ENCODE measurements at regions not wholly inside any gene's neighbourhood (a gene's known extent, or its start where the extent isn't known, plus 50 kb on each side); places are given as distances from the start of the nearest gene placed in this dataset.
"Not testable (repeated sequence)": the region's sequence is repeated elsewhere in the genome, so short reads cannot be mapped to it uniquely, and the experiment has no call there.

GRCh38 chr1:117314951-117315350 lies 52.3 kb upstream of the MAN1A2 start:
- not testable (repeated sequence) for ATAC-seq

GRCh38 chr1:117313555-117313954 lies 53.7 kb upstream of the MAN1A2 start:
- ATAC-seq, result no peak
- TF ChIP-seq ZFP3 (CRISPR knock-in tag; IDR thresholded peaks at IDR 0.05) (no peak), ESRRG (CRISPR knock-in tag; IDR thresholded peaks at IDR 0.05) (no peak), GLIS3 (CRISPR knock-in tag; IDR thresholded peaks at IDR 0.05) (no peak), OSR1 (CRISPR knock-in tag; IDR thresholded peaks at IDR 0.05) (no peak)

GRCh38 chr1:117312453-117313138 lies 54.7 kb upstream of the MAN1A2 start:
- ATAC-seq, result peak; percentile 80
- no peak for TF ChIP-seq POU6F1 (CRISPR knock-in tag; IDR thresholded peaks at IDR 0.05; ENCODE audit: borderline replicate concordance, low read depth)
- TF ChIP-seq ZC3H10 (CRISPR knock-in tag; IDR thresholded peaks at IDR 0.05), result no peak
- no peak for TF ChIP-seq PPARA (CRISPR knock-in tag; IDR thresholded peaks at IDR 0.05; ENCODE audit: borderline replicate concordance)
- no peak for TF ChIP-seq PATZ1 (CRISPR knock-in tag; IDR thresholded peaks at IDR 0.05; ENCODE audit: borderline replicate concordance)
- TF ChIP-seq CREB5 (CRISPR knock-in tag; IDR thresholded peaks at IDR 0.05; ENCODE audit: low read depth), result no peak
- no peak for TF ChIP-seq CSRNP3 (CRISPR knock-in tag; IDR thresholded peaks at IDR 0.05)
- no peak for TF ChIP-seq TCF4 (CRISPR knock-in tag; IDR thresholded peaks at IDR 0.05; ENCODE audit: borderline replicate concordance)
- TF ChIP-seq BACH2 (CRISPR knock-in tag; IDR thresholded peaks at IDR 0.05; ENCODE audit: borderline replicate concordance), result no peak
- no peak for TF ChIP-seq OSR1 (CRISPR knock-in tag; IDR thresholded peaks at IDR 0.05)
- no peak for TF ChIP-seq TSHZ2 (CRISPR knock-in tag; IDR thresholded peaks at IDR 0.05)
- no peak for TF ChIP-seq ISL1 (CRISPR knock-in tag; IDR thresholded peaks at IDR 0.05)

- ATAC-seq, result no peak
- TF ChIP-seq ZC3H10 (CRISPR knock-in tag; IDR thresholded peaks at IDR 0.05), result no peak
- TF ChIP-seq CSRNP3 (CRISPR knock-in tag; IDR thresholded peaks at IDR 0.05), result no peak
- TF ChIP-seq ZFP30 (CRISPR knock-in tag; IDR thresholded peaks at IDR 0.05), result no peak
- no peak for TF ChIP-seq POU6F1 (CRISPR knock-in tag; IDR thresholded peaks at IDR 0.05; ENCODE audit: borderline replicate concordance, low read depth)
- no peak for TF ChIP-seq ZNF70 (CRISPR knock-in tag; IDR thresholded peaks at IDR 0.05)
- TF ChIP-seq SNAI2 (CRISPR knock-in tag; IDR thresholded peaks at IDR 0.05), result no peak
- no peak for TF ChIP-seq BACH2 (CRISPR knock-in tag; IDR thresholded peaks at IDR 0.05; ENCODE audit: borderline replicate concordance)
- no peak for TF ChIP-seq TCF4 (CRISPR knock-in tag; IDR thresholded peaks at IDR 0.05; ENCODE audit: borderline replicate concordance)
- TF ChIP-seq CSDC2 (CRISPR knock-in tag; IDR thresholded peaks at IDR 0.05), result no peak
- no peak for TF ChIP-seq ZNF8 (CRISPR knock-in tag; IDR thresholded peaks at IDR 0.05)
- no peak for TF ChIP-seq PATZ1 (CRISPR knock-in tag; IDR thresholded peaks at IDR 0.05; ENCODE audit: borderline replicate concordance)
- TF ChIP-seq ESRRG (CRISPR knock-in tag; IDR thresholded peaks at IDR 0.05), result no peak
- TF ChIP-seq ISL1 (CRISPR knock-in tag; IDR thresholded peaks at IDR 0.05), result no peak
Observed at GRCh38 chr1:117308311-117308916, 58.8 kb upstream of the MAN1A2 start.
